ENCODE measurements at regions not wholly inside any gene's neighbourhood (a gene's known extent, or its start where the extent isn't known, plus 50 kb on each side); places are given as distances from the start of the nearest gene placed in this dataset.
"Not testable (repeated sequence)": the region's sequence is repeated elsewhere in the genome, so short reads cannot be mapped to it uniquely, and the experiment has no call there.

DNA sequence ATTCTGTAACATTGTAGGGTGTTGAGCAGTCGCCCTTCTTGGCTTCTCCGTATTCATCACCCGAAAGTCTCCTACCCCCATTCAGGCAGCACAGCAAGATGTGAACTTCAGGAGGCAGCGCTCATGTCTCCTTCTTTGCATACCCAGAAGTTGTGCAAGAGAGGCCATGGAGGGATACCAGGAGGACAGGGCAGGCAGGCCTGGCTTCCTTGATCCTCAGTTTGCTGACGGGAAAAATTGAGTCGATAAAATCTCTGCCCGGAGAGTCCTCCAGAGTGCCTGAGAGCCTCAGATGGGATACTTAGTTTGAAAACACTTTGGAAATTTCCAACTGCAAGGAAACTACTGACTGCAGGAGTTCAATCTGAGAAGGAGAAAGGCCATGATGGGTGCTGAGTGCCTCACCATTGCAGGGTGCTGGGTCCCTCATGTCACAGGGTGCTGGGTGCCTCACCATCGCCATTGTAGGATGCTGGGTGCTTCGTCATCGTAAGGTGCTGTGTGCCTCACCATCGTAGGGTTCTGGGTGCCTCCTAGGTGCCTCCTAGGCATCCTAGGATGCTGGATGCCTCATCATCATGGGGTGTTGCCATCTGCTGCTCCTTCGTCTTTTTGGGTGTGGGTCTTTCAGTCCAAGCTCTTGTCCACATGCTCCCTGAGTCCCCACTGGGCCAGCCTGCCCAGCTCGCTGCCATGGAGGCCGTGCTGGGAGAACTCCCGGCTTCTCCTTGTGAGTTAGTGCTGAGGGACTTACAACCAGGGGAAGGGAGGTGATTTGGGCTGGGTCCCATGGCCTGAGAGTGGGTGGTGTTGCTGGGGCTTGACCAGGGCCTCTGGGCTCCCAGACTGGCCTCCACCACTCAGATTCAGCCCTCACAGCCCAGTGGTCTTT, 162.4 kb downstream of the DDX1 start:
- DNase-seq, result no peak

DNA sequence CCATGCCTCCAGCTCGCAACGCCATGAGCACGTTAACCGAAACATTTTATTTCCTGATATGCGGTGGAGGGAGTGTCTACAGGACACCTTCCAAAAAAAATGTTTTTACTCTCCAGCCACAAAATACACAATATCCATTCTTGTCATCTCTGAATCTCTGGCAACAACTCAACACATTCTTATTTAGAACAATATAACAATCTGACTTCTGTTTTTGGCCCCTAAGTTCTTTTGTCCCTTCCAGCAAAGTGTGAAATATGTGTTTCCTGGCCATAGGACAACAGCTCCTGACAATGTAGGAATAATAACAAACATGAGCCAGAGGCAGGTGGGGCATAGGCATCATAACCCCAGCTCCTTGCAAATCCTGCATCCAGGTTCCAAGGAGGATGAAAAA, 163.0 kb downstream of the DDX1 start:
- DNase-seq, result no peak

DNA sequence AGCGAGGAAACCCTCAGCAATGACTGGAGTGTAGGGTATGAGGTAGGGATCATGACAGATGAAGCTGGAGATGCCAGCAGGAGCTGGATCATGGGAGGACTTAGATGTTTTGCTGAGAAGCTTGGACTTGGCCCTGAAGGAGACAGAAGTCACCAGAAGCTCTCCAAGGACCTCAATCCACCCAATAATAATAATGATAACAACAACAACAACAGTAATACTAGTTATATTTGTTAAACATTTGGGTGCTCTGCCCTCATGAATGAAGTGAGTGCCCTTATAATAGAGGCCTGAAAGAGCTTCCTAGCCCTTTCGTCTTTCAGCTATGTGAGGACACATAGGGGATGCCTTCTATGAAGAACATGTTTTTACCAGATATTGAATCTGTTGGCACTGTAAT, 163.9 kb downstream of the DDX1 start:
- DNase-seq, result no peak

DNA sequence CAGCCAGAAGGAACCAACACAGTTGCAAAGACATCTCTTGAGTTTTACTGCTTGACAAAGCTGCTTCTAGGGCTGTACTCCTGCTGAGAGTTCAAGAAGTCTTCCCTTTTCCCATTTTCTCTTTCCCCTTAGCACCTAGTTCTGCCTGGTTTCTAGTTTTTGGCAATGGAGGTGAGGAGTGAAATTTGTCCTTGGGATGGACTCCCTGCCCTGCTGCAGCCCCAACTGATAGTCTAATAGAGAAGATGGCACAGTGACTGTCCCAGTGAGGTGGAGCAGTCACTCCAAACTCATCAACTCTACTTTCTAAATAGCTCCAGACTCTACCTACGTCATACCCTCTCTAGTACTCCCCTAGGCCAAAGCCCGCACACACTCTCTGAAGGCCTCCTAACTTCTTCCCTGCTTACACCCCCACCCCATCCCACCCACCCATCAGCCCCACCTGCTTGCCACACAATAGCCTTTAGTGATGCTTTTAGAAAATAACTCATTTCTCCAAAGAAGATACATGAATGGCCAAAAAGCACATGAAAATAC, 164.4 kb downstream of the DDX1 start:
- DNase-seq, result no peak

DNA sequence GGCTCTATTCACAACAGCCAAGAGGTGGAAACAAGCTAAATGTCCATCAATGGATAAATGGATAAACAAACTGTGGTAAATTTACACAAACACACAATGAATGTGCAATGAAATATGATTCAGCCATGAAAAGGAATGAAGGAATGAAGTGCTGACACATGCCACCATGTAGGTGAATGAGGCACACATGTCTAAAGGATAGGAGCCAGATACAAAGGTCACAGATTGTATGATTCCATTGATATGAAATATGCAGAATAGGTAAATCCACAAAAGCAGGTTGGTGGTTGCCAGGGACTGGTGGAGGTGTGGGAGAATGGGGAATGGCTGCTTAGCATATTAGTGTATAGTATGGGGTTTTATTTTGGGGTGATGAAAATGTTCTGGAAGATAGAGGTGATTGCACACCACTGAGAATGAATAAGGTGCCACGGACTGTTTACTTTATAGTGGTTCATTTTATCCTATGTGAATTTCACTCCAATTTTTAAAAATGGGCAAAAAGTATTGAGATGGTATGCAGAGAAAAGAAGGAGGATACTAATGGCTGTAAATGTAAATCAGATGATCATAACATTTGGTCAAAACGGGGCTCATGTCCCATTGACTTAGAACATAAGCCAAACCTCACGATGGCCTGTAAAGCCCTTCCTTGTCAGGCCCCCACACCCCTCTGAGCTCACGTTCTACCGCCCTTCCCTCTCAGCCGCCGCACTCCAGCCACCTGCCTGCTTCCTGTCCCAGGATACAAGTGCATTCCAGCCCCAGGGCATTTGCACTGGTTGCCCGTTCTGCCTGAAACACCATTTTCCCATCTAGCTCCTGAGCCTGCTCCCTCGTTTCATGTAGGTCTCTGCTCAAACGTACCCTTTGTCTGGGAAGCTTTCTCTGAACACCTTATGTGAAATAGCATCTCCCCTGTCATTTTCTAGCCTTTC, 165.5 kb downstream of the DDX1 start:
- no peak for DNase-seq

DNA sequence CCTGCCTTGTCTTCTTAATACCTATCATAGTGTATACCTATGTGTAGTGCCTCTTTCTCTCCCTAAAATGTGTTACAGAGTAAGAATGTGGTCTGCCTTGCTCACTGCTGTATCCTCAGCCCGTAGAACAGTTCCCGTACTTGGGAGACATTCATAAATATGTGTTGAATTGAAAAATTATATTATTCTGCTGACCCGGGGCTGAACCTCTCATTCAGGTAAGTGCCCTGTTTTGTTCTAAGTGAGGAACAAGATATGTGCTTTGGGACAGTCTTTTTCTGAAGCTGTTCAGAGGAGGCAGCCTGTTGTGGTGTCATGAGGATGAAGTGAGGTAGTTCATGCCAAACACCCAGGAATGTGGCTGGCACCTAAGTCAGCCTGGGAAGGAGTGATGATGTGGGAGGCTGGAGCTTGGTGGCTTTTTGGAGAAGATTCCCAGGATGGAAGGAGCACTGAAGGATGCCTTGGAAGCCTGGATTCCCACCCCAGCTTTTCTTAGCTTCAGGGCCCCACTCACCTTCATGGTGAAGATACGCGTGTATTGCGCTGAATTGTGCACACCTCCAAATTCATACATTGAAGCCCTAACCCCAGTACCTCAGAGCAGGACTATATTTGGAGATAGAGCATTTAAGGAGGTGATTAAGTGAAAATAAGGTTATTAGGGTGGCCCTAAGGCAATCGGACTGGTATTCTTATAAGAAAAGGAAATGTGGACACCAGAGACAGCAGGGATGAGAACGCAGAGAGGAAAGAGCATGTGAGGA, 166.3 kb downstream of the DDX1 start:
- DNase-seq, result no peak

DNA sequence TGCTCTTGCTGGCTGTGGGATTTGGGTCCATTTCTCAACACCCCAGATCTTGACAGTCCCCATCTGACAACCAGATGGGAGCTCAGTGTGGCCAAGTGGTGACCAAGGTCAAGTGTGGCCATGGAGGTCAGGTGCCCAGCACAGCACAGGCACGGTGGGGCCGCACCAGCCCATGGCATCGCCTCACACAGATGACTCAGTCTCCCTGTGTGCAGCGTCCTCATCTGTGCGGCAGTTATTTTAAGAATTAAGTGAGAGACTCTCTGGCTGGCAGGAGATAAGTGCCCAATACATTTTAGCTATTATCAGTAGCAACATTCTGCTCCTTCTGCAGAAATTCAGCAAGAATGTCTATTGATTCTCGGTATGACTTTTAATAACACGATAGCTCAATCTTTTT, 167.2 kb downstream of the DDX1 start:
- DNase-seq, result no peak

DNA sequence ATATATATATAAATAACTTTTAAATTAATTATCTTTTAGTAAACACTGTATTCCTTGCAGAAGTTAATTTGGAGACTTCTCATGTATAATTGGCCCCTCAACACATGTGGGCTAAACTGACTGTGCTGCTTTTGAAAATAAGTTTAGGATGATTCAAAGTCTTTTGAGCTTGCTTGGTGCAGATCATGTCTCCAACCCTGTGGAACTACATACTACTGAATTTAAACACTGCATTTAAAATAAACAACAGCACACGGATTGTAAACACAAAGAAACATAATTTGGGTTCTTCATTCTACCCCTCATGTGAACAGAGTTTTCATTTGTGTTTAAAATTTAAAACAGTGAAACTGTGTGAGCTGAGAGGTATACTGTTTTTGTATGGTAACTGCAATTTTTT, 167.7 kb downstream of the DDX1 start:
- no peak for DNase-seq

DNA sequence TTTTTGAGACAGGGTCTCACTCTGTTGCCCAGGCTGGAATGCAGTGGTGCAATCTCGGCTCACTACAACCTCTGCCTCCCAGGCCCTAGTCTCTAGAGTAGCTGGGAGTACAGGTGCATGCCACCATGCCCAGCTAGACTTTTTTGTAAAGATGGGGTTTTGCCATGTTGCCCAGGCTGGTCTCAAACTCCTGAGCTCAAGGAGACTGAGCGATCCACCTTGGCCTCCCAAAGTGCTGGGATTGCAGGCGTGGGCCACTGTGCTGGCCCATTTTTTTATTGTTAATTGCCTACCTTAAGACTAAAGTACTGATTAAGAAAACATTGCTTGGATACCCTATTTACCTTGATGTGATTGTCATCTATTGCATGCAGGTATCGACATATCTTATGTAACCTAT, 168.1 kb downstream of the DDX1 start:
- DNase-seq, result not testable (repeated sequence)

DNA sequence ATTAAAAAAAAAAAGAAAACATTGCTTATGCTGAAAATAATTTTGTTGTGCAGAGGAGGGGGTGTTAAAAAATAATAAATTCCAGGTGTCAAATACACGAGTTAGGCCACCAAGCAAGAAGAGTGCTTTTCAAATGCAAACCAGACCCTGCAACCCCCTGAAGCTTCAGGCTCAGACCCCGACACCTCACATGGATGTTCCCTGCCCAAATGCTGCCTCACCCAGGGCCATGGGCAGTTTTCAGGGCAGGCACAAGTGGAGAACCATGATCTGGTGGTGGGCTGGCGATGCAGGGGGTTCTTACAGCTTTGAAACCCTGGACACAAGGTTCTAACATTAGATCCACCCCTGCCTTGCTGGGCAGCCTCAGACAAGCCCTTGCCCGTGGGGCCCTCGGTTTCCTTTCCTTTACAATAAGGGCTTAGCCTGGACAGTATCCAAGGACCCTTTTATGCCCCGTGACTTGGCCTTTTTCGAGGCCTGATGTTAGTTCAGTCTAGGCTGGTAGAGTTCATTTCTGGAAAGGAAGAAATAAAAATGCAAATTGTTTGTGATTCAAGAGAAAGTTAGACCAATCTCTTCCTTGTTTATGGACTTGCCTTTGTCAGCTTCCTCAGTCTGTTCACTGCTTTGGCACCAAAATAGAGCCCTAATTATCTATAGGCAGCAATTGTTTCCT, 168.7 kb downstream of the DDX1 start:
- no peak for DNase-seq

DNA sequence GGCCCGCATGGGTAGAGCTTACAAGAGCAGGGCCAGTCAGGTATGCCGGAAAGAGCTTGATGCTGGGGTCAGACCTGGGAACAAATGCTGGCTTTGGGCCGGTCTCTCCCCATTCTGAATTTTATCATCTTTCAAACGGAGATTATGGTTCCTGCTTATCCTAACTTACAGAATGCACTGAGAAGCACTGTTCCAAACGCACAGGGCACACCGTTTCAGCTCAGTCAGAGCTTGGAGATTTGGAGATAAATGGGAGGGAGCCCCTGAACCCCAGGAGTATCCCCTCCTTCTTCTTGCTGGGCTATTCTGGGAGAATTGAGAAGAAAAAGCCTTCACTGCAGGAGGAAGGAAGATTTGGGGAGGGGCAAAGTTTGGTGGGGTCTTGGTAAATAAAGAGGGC, 169.4 kb downstream of the DDX1 start:
- DNase-seq, result no peak

DNA sequence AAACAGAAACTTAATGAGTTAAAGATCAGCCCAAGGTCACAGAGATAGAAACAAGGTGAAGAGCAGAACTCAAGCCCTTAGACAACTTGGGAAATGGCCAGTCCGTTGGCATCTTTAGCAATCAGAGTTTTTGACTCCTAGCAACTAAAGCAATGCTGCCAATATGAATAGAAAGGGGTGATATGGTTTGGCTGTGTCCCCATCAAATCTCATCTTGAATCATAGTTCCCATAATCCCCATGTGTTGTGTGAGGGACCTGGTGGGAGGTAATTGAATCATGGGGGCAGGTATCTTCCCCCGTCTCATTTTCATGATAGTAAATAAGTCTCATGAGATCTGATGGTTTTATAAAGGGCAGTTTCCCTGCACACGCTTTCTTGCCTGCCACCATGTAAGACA, 170.2 kb downstream of the DDX1 start:
- DNase-seq, result no peak

DNA sequence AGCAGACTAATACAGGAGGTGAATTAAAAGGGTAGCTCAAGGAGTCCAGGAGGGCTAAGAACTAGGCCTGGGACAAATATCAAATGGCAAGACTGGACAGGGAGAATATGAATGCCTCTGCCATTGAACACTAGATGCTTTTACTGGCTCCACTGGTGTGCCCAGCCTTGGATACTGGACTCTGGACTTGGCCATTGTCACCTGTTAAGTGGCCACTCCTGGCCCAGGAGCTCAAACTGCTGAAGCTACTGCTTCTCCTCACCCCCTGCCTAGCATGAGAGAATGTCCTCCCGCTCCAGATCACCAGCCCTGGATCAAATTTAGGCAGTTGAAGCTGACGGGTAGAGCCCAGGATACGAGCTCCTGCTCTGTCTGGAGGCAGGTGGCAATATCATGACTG, 170.8 kb downstream of the DDX1 start:
- DNase-seq, result no peak

DNA sequence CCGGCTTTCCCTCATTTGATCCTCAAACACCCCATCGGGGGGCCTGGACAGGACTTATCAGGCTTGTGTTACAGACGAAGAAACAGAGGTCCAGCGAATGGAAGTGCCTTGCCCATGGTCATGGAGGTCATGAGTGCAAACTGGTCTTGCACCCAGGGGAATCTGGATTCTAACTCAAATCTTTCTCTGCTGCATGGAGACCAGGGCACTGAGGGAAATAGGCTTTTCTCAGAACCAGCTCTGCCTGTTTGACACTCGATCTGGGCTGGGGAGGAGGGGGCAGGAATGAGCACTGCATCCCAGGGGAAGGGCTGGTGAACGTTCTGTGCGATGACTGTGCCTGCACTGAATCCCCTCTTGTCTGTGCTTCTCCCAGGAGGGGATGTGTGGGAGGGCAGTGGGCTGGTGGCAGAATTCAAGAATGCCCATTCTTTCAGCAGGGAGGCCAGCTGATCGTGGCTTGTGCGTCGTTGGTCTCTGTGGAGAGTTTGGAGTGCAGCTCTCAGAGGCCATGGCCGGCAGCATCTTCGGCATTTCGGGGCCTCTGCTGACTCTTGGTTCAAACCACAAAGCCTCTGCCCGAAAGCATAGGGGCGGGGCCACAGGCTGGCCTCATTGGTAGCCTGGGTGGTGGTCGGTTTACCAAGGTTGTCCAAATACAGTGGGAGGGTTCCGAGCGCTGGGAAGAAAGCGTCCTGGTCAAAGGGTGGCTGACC, 171.6 kb downstream of the DDX1 start:
- no peak for DNase-seq

DNA sequence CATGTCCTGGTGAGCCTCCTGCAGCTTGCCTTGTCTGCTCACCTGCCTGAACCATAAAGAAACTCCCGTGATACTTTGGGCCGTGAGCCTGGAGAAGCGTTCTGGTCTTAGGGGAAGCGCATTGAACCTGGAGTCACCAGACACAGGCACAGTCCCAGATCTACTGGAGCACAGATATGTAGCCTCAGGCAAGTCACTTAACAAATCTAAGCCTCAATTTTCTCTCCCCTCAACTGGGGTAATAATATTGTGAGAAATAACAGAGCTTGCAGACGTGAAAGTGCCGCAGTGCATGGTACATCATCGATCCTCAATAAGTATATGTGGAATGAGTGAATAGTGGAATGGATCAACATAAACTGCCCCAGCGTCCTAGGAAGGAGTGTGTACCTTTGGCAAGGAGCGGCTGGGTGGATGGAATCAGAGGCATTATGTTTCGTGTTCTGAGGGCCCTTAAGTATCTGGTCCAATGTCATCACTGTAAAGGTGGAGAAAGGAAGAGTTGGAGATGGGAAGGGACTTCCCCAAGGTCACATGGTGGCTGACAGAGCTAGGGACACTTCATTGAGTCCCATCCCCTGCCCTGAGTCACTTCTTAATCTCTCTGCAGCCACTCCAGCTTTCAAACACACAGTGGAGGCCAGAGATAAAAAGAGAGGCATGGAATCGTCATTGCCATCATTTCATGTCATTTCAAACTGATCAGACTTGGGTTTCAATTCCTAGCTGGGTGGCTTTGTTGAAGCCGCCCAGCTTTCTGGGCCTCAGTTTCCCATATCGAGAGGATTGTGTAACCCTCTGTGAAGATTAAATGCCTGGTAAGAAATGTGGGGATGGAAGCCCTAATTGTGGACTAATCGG, 172.4 kb downstream of the DDX1 start:
- no peak for DNase-seq

DNA sequence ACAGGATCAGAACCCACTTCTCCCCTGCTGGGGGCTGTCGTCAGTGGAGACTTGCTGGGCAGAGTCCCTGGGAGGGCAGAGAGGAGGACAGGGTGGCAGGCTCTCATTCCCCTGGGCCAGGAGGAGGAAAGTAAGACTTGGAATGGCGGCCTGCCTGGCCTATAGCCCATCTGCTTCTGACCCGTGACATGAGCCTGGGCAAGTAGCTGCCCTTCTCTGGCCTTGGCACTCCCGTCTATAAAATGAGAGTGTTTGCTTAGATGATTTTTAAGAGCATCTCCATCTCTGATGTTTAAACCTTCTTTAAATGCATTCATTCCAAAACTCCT, 173.0 kb downstream of the DDX1 start:
- DNase-seq, result no peak

DNA sequence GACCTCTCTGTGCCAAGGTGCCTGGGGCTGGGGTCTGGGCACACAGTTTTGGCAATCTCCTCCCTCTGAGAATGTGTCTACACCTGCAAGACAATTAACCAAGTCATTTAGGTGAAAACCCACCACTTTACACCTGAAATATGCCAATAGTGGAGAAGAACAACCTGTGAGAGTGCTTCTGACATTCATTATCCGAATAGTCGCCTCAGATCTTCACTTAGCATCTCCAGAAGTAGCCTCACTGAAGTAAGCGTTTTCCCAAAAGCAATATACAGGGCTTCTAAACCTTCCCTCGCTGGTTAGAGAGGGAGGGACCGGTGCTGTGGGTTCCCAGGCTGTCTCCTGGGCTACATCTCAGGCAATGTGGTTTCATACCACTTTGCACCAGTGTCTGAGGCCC, 173.5 kb downstream of the DDX1 start:
- DNase-seq, result no peak

DNA sequence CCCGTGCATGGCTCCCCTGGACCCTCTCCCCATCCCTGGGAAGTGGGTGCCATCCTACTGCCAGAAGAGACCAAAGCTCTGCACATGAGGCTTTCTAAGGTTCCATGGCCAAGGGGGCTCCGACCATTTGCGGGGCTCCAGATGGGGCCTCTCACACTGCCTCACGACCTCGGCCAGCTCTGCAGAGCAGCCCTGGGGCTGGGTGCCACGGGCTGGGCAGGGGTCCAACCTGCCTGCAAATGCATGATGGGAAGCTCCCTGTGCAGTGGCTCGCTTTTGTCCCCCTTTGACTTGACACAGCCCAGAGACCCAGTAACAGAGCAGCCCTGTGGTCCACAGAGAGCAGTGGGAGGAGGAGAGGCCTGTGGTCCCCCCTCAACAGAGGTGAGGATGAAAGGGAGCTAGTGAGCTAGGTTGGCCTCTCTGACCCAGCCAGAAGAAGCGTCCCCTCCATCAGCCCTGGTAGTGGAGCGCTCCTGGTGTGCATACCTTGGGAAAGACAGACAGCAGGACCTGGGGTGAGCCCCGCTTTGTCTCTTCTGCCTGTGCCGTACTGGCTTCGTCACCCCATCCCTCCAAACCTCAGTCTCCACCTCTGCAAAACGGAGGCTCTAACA, 174.1 kb downstream of the DDX1 start:
- no peak for DNase-seq

DNA sequence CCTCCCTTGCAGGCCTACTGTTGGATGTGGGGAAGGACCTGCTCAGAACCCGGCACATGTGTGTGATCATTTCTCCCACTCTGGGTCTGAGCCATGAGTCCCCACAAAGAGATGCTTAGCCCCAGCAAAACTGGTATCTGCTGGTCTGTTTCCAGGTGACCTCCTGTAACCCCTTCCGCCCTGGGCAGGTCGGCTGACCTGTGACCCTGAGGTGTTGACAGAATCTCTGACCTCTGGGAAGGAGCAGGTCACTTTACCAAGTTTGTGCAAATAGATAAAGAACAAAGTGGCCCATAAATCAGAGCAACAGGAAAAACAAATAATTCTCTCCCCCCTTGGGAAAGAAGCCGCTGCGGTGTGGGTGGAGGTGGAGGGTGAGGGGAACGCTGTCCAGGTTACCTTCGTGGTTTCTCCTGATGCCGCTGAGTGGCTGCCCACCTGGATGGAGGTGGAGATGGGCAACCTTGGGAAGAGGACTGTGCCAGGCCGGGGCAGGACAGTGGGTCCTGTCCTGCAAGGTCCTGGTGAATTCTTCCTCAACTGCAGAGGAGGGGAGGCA, 174.0 kb upstream of the MYCN start:
- DNase-seq, result no peak
